Prostate gland (tissue), 2 donors: ENCODE measurements at regions not wholly inside any gene's neighbourhood (a gene's known extent, or its start where the extent isn't known, plus 50 kb on each side); places are given as distances from the start of the nearest gene placed in this dataset.

Source experiments
- DNase-seq: peaks from one replicate; pipeline ENCODE4 v3.0.0-alpha.2; 2019; ENCODE audit warnings: low spot score
- H3K27ac ChIP-seq, 2 donors: fragments of 200-600 bp; sonication (generic); 2 replicates each; pipeline ENCODE4 v1.5.1; 2017 to 2019
- H3K27me3 ChIP-seq: fragments of 200-600 bp; sonication (generic); replicated peaks from 2 replicates; pipeline ENCODE4 v1.5.1; 2019; ENCODE audit not compliant: insufficient read depth
- H3K36me3 ChIP-seq, 2 donors: fragments of 200-600 bp; sonication (generic); 1 replicate in 1 of 2; 2 replicates in 1 of 2; pipeline versions ENCODE4 v1.5.1 to v1.8.1; 2017 to 2019
- H3K4me1 ChIP-seq: fragments of 200-600 bp; sonication (generic); replicated peaks from 2 replicates; pipeline ENCODE4 v1.5.1; 2019
- H3K4me3 ChIP-seq, 2 donors: fragments of 200-600 bp; sonication (generic); 2 replicates each; pipeline ENCODE4 v1.5.1; 2017 to 2019
- H3K9me3 ChIP-seq: fragments of 200-600 bp; sonication (generic); 2 replicates; pipeline ENCODE4 v1.5.1; 2017
- CTCF ChIP-seq, 4 experiments: fragments of 200-600 bp in 2 of 4; fragments of 450-650 bp in 2 of 4; sonication (generic) in 2 of 4; IDR thresholded peaks; 1 replicate in 3 of 4; 2 replicates in 1 of 4; pipeline ENCODE4 v1.5.1; 2016 to 2019; ENCODE audit warnings: antibody characterized with exemption in 4 of 4, mild to moderate bottlenecking in 2 of 4, moderate library complexity in 2 of 4
- POLR2A ChIP-seq: fragments of 450-650 bp; IDR thresholded peaks from one replicate; pipeline ENCODE4 v1.6.1; 2016; ENCODE audit warnings: antibody characterized with exemption, mild to moderate bottlenecking
- POLR2AphosphoS5 ChIP-seq: sonication (generic); formaldehyde crosslinking; IDR thresholded peaks from one replicate; pipeline ENCODE4 v1.6.1; 2017; ENCODE audit warnings: antibody characterized with exemption
- WGBS: methylation state at CpG from one replicate; pipeline ENCODE4 v1.1.5; 2018; 5-methylcytosine and 5-hydroxymethylcytosine counted together
- intact Hi-C: fragments of 100-400 bp; cut with DNase I; formaldehyde crosslinking; loops from one replicate; pipeline ENCODE4 v1.14.2; 2022

- Histone ChIP-seq H3K4me1 (no peaks in the 10 kb centered on the region), H3K9me3 (no peaks in the 10 kb centered on the region), H3K36me3 (no peaks in the 10 kb centered on the region), H3K27ac (no peak overlapping the region), H3K27me3 (no peaks in the 10 kb centered on the region), H3K4me3 (no peak overlapping the region)
- 83% methylated on average over 1 of the region's 1 CpG for WGBS
- TF ChIP-seq CTCF (IDR thresholded peaks at IDR 0.05) (no peak), POLR2A (no peak), POLR2AphosphoS5 (no peak)
- DNase-seq: no peak
- intact Hi-C loops: no loop called here
These were observed 441.5 kb downstream of the RASEF start for GRCh38 chr9:82621447-82621846.

GRCh38 chr9:82637368-82637767 lies 425.6 kb downstream of the RASEF start:
- no peaks in the 10 kb centered on the region for H3K36me3 ChIP-seq
- no peaks in the 10 kb centered on the region for H3K27me3 ChIP-seq
- H3K4me3 ChIP-seq: no peak overlapping the region
- no peak for TF ChIP-seq POLR2AphosphoS5
- TF ChIP-seq POLR2A: no peak
- TF ChIP-seq CTCF (IDR thresholded peaks at IDR 0.05): no peak
- H3K4me1 ChIP-seq: no peaks in the 10 kb centered on the region
- no peak for DNase-seq
- H3K27ac ChIP-seq: no peak overlapping the region
- no peaks in the 10 kb centered on the region for H3K9me3 ChIP-seq
- WGBS: 96% methylated on average over 3 of the region's 3 CpGs
- intact Hi-C loops: no loop called here

GRCh38 chr9:82645600-82645999 lies 417.3 kb downstream of the RASEF start:
- TF ChIP-seq POLR2AphosphoS5: no peak
- TF ChIP-seq POLR2A: no peak
- no peak for TF ChIP-seq CTCF (IDR thresholded peaks at IDR 0.05)
- WGBS: 54% methylated on average over 2 of the region's 2 CpGs

GRCh38 chr9:82650368-82650767 lies 412.6 kb downstream of the RASEF start:
- no peaks in the 10 kb centered on the region for H3K36me3 ChIP-seq
- H3K27me3 ChIP-seq: no peaks in the 10 kb centered on the region
- no peak overlapping the region for H3K4me3 ChIP-seq
- no peaks in the 10 kb centered on the region for H3K9me3 ChIP-seq
- TF ChIP-seq POLR2AphosphoS5: no peak
- no peak for TF ChIP-seq POLR2A
- no peak for TF ChIP-seq CTCF (IDR thresholded peaks at IDR 0.05)
- no peak for DNase-seq
- no peaks in the 10 kb centered on the region for H3K4me1 ChIP-seq
- intact Hi-C loops: no loop called here
- H3K27ac ChIP-seq: no peak overlapping the region
- WGBS: 92% methylated on average over 3 of the region's 3 CpGs

More at GRCh38 chr9:82645600-82645999, 417.3 kb downstream of the RASEF start:
- no peak overlapping the region for H3K4me3 ChIP-seq
- no peaks in the 10 kb centered on the region for H3K36me3 ChIP-seq
- H3K9me3 ChIP-seq: no peaks in the 10 kb centered on the region
- intact Hi-C loops: no loop called here
- H3K27me3 ChIP-seq: no peaks in the 10 kb centered on the region
- no peak overlapping the region for H3K27ac ChIP-seq
- H3K4me1 ChIP-seq: no peaks in the 10 kb centered on the region
- DNase-seq: no peak

GRCh38 chr9:82651474-82651873 lies 411.5 kb downstream of the RASEF start:
- no peaks in the 10 kb centered on the region for H3K36me3 ChIP-seq
- H3K4me3 ChIP-seq: no peak overlapping the region
- DNase-seq: no peak
- no peak overlapping the region for H3K27ac ChIP-seq
- TF ChIP-seq POLR2AphosphoS5 (no peak), POLR2A (no peak), CTCF (IDR thresholded peaks at IDR 0.05) (no peak)
- intact Hi-C loops: no loop called here
- 89% methylated on average over 2 of the region's 2 CpGs for WGBS
- no peaks in the 10 kb centered on the region for H3K4me1 ChIP-seq
- no peaks in the 10 kb centered on the region for H3K27me3 ChIP-seq
- no peaks in the 10 kb centered on the region for H3K9me3 ChIP-seq
